NCI-H1105 (cell line): ENCODE measurements at regions not wholly inside any gene's neighbourhood (a gene's known extent, or its start where the extent isn't known, plus 50 kb on each side); places are given as distances from the start of the nearest gene placed in this dataset.

Experiments used
- DNase-seq: peaks from one replicate; lab custom pipeline; 2025; lab: John Stamatoyannopoulos, UW

DNA sequence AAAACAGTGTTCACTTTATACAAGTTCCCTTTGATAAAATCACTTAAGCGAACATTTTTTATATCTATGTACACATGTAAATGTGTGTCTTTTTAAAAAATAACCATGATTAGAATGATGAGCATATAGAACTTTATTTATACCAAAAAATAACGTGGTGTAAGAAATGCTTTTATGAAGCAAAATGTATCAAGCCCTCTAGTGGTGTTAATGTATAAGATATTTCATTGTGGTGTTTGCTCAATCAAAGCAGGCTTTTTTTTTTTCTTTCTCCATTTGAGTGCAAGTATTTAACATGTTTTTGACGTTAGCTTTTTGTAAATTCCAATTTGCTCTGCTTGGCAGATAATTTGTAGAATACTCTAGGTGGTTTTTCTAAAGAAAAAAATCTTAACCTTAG, 2092.4 kb upstream of the TENM3 start:
- no peak for DNase-seq

DNA sequence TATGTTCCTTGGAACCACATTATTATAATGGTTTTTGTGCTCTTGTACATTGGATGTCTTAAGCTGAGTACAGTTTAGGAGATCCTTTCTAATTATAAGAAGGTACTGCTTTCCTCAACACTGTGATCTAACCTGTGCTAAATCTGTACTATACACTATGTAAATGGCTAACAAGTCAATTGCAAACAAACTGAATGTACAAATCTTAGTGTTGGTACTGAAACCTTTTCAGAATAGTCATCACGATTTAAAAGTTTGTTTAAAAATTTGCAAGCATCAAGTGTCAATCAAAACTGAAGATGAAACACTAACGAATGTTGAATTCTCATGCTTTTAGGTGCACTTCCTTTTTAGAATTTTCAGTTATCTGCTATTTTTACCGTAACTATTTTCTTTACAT, 2090.4 kb upstream of the TENM3 start:
- DNase-seq, result no peak

DNA sequence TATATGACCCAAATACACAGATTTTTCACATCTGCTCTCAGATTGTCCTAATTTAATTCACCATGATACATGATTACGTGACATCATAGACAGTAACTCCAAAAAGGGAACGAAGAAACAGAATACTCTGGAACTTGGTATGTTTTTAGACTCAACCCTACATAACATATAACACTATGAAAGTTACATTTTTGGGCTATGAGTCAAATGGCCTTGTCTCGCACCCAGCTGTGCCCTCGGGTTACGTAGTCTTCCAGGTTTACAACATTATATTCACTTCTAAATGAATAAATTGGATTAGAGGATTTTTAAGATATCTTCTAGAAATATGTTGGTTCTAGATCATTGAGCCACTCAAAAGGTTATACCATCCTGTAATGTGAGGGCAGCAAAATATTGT, 2089.6 kb upstream of the TENM3 start:
- no peak for DNase-seq

DNA sequence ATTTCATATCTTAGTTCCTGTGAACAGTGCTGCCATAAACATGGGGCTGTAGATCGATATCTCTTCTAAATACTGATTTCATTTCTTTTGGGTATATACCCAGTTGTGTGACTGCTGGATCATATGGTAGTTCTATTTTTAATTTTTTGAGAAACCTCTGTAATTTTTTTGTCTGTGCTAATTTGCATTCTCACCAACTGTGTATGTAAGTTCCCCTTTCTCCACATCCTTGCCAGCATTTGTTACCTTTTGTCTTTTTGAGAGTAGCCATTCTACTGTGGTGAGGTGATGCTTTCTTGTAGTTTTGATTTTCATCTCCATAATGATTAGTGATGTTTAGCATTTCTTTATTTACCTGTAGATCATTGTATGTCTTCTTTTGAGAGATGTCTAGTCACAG, 2086.5 kb upstream of the TENM3 start:
- no peak for DNase-seq

DNA sequence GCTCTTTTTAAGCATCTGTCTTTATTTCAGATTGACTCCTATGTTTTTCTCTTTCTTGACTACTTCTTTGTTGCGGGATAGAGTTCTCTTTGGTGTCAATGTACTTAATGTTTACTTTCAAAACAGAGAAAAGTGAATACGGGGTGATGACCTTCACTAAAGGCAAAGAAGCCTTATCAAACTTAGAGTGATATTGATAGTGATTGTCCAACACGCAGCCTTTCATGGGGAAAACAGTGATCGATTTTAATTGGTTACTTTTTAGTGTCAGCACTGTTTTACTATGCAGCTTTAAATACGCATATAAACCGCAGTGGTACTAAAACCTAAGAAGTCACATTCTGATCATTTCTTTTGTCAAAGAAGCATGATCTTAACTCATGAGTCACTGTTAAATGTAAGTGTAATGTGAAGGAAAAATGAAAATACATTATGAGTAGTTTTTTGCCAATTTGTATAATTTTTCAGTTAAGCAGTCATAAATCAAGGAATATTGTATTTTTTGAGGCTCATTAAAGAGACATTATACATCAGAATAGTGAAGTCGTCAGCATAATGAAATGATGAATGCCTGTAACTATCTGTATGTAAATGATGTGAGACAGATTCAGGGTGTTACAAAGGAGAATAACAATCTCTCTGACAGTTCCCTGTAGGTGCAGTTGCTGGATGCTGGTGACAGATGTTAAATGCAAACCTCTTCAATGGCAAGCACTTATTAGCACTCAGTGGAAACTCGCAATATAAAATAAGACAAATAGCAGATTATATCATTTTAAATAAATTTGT, 2082.8 kb upstream of the TENM3 start:
- DNase-seq, result no peak

DNA sequence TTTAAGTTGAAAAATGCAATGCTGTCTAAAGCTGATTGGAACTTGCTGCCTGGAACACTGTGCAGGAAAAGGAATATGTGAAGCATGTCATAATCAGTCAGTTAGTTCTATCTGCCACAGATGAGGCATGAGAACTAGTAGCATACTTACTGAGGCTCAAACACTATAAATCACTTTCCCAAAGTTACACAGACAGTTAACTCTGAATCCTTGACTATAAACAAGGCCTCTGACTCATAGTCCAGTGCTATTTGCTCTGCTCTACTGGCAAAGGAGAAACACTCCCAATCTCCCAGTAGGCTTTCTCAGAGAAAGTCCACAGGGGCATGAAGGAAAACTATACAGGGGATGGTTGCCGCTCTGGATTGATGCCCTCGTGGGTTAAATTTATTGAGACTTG, 2078.4 kb upstream of the TENM3 start:
- DNase-seq, result no peak

DNA sequence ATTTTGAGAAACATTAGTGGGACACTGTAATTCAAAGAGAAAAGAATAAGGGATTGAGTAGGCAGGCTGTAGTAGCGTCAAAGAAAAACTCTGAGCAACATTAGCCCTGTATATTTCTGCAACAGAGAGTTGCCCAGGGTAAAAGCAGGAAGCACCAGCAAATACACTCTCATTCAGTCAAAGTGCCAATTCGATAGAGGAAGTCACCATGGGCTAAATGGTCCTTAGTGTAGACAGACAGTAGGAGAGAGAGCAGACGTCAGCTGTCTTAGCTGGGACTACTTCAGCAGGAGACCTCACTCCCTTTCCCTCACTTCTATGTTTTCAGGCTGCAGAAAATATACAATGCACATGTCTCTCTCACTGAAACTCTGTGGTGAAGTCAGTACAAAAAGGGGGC, 2073.8 kb upstream of the TENM3 start:
- DNase-seq, result no peak

DNA sequence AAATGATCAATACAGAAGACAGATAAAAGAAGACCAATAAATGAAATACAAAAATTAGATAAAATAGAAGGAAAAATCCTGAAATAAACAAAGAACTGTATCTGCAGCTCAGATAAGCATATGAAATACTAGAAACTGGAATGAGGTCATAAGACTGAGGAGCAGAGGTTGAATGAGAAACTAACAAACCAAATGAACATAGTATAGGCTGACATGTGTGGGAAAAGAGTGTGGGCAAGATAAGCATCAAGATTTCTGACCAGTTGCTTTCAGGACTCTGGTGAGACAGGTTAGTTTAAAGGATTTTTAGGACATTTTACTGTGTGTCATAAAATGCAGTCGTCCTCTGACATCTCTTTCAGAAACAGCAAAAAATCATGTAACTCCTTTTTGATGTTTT, 2073.2 kb upstream of the TENM3 start:
- no peak for DNase-seq

DNA sequence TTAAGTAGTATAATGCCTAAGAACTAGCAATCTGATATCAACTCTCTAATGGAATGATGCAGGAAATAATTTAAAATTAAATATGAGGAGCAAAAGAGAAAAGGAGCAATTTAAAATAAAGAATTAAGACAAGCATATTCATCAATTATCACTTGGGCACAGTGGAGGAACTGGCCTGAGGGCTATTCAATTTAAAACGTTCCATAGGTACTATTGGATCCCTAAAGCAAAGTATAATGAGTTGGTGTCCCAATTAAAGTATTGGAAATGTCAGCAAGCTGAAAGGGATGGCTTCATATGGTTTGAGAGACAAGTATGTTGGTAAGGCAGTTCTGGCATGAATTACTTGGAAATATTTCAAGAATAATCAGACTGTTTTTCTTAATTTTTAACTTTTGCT, 2064.1 kb upstream of the TENM3 start:
- DNase-seq, result no peak

DNA sequence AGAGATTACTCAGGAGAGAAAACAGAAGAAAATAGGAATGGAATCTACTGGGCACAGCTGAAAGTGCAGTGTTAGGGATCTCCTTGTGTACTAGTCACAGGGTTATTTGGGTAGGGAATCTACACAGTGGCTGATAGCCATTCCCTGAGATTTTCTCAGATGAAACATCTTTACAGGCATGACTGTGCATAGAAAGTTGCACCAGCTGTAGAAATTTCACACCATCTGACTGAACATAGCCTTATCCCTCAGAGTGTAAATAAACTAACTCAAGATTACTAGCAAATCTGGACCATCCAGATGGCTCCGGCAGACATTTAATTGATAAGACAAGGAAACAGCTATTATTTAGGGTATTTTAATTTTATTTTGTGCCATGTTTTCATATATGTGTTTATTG, 2053.5 kb upstream of the TENM3 start:
- no peak for DNase-seq

DNA sequence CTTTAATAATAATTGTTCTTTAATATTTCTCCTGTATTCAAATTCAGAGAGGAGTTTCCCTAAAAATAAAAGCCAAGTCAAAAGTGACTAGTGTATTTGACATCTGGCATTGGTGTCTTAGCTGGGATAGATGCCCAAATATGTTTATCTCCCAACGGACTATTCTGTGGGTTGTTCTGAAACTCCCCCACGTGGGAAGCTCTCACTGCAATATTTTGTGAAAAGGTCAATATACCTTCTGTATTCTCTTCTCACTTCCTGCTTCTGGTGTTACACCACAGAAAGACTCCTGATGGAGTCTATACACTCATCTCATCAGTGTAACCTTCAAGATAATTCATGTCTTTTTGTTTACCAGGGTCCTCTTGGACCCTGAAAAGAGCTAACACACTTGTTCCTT, 2052.8 kb upstream of the TENM3 start:
- DNase-seq, result no peak

DNA sequence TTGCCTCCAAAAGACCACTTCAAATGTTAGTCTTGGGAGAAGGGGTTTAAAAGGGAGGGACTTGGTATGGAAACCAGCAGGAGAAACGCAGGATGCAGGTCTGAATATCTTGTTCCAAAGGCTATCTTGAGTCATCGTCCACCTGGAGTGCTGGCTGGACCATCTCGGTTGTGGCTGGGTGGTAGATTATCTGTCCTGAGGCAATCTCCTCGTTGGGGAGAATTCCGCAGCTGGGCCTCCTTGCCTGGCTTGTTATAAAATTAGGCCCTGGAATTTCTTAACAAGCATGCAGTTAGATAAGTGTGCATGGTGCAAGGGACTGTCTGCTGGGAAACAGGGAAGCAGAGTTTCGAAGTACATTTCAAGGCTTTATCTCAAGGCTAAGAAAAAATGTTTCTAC, 2045.7 kb upstream of the TENM3 start:
- no peak for DNase-seq

DNA sequence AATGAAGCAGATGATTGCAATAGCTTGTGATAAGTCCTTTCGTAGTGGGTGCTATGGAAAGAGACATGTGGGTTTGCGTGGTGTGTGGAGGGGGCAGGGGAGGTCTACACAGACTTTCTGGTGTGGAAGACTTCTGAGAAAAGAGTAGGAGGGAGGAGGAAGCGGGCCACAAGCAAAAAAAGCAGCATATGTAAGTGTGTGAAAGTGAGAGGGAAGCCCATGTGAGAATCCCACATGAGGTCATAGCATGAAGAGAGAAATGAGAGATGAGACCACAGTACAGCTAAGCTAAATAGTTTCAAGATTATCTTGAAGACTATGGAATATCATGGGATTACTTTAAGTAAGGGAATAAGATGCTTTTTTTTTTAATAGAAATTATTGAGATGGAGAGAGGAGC, 2039.9 kb upstream of the TENM3 start:
- DNase-seq, result no peak

DNA sequence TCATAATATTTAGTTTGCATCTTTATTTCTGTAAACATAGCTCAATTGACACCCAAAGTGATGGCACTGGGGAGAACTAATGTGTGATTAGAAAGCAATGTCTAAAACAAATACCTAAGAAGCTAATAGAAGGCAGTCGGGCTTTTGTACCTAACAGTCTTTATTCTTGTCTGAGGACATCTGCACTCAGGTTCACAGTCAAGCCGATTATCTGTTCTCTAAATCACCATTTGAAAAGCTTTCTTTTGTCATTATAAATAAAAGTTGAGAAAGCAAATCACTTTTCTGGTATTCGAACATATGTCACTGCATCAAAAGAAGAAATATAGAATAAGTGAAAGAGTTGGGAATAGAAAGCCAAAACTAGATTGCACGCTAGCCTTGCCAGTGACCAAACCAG, 2037.9 kb upstream of the TENM3 start:
- no peak for DNase-seq

DNA sequence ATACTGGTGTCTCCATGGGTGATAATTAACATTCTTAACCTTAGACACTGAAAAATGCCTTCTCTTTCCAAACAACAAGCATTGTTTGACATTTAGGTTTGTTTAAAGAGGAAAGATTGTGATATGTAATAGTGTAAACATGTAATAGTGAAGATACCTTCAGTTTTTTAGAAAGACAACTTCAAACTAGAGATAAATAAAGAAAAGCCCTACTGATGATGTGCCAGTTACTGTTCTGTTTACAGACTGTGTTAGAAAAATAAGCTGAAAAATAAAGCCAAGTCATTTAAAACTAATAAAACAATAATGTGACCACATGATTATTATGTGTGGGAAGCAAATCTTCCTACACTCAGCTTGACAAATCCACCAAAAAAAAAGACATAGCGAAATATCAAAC, 2035.3 kb upstream of the TENM3 start:
- no peak for DNase-seq

DNA sequence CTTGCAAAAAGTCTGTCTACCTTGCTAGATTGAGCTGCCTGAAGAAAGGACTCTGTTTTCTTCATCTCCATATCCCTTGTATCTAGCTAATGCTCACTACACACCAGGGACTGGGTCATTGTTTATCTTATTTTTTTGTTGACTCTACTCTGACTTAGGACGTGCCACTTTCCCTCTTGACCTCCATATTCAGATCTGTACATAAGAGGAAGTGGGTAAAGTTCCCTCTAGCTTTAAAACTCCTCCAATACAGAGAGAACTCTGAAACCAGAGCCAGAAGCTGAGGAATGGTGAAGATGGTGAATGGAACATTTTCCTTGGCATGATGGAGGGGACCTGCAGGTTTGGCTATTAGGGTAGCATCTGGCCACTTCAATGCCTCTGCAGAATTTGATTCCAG, 2026.1 kb upstream of the TENM3 start:
- DNase-seq, result no peak

DNA sequence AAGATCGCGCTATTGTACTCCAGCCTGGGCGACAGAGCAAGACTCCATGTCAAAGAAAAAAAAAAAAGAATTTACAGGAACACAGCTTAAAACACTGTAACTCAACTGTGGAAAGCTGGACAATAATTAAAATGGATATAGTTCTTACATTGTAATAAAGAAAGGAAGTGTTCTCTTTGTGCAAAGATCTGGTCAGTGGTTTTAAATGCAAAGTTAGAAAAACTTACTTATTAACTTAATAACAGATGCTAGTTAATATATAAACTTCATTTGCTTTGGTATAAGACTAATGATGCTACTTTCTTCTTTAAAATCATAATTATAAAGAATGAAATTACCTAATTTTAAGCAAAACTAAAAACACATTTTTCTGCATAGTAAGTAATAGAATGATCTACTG, 2024.1 kb upstream of the TENM3 start:
- DNase-seq, result no peak

DNA sequence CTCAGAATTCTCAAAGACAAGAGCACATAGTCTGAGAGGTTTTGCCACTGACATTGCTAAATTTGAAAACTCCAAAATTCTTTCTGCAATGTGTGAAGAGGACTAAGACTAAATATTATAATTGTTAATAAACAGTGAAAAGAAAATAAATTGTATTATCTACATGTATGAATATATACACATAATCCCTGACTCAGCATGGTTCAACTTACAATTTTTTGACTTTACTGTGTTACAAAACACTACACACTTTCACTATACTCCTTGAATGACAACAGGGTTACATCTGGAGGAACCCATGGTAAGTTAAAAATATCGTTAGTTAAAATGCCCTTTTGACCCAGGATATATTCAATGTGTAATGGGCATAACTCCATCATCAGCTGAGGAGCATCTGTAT, 2017.2 kb upstream of the TENM3 start:
- no peak for DNase-seq

DNA sequence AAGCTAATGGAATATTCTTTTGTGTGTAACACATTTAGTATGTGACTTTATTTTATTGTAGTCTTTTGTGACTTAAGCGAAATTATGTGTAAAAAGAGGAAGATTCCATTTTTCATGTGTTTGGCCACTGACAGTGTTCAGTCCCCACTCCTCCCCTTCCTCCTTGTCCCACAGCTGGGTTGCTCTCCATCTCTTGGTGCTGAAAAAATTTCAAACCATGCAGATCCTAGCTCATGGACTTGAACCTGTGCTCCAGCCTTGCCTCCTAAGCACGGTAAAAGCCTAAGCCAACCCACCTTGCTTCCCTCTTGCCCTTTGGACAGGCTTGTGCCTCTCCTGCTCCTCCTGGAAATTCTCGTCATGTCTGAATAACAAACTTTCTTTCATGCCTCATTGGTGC, 2008.5 kb upstream of the TENM3 start:
- no peak for DNase-seq

DNA sequence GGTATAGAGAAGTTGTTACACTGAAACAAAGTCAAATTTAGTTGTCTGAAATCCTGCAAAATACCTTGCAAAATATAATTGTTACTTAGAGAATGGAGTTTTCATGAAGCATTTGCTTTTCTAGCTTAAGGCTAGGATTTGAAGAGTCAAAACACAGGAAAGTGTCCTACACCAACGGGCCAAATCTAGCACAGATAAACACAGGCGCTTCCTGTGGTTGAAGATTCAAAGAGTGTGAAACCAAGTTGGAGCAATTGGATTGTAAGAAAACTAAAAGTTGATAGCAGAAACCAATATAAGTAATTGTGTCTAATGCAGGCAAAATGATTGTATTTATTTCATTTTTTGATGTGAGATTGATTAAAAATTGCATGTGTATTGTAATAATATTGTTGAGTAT, 2002.5 kb upstream of the TENM3 start:
- no peak for DNase-seq

DNA sequence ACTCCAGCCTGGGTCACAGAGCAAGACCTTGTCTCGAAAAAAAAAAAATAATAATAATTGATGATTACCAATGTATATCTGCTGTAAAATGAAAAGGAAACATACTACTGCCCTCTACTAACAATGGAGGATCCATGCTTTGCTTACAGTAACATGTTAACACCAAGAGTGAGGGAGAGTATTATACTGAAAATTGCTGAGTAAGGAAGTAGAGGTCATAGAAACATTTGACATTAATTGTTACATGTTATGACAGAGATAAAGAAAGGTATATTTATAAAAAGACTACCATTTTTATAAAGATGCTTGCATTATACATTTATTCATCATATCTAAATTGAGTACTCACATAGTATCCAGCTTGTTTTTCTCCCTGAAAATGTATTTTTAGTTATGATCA, 1989.8 kb upstream of the TENM3 start:
- DNase-seq, result no peak

DNA sequence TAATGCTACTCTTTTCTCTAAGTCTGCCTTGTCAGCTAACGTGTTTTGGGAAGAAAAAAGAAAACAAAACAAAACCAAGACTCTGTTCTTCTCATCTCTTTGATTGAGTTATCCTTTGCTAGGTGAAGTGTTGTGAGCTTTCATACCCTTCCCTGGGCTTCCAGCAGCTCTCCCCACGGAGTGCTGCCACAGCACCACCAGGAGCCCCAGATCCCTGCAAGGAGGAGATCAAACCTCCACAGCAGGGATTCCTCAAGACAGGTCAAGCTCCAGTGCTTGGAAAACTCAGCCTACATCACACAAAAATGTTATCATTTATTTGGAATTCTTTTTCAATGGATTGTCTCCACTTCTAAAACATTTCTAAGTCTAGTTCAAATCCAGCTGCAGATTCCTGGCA, 1981.9 kb upstream of the TENM3 start:
- no peak for DNase-seq

DNA sequence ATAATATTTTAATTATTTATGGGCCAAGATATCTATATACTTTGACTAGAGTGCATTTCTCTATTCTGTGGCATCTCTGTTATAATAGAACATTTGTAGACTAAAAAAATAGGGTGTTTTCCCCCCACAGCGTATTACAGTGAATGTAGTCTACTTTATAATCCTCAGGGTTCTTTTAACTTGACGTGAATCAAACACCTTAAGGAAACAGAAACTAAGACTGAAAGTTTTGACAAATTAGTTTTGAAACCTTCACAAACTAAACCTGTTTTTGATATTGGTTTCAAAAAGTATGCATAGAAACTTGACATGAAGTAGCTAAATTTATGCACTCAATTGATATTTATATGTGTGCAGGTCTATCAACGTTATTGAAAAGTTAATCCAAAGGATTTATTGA, 1963.1 kb upstream of the TENM3 start:
- no peak for DNase-seq

DNA sequence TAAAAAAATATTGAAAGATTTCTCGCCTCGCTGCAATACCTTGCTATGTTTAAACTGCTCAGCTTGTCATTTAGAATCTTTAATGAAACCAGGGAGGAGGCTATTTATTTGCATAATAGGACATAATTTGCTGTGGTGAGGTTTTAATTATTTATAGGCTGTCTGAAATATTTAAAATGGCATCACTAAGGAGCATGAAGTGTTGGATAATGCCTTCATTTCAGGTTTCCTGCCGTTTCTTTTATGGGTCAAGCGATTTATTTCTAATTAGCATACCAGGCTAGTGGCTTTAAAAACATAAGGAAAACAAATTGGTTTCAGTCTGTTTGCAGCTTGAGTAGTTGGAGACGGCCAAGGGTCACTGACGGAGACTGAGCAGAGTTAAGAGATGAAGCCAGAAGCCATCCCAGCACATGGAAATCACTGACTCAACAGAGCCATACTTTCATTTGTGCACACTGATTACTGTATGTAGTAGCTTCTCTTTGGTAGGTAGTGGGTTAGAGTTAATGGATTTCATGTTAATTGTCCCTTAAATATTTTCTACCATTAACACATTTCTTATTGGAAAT, 1962.4 kb upstream of the TENM3 start:
- no peak for DNase-seq
